ENCODE measurements at regions not wholly inside any gene's neighbourhood (a gene's known extent, or its start where the extent isn't known, plus 50 kb on each side); places are given as distances from the start of the nearest gene placed in this dataset.

DNA sequence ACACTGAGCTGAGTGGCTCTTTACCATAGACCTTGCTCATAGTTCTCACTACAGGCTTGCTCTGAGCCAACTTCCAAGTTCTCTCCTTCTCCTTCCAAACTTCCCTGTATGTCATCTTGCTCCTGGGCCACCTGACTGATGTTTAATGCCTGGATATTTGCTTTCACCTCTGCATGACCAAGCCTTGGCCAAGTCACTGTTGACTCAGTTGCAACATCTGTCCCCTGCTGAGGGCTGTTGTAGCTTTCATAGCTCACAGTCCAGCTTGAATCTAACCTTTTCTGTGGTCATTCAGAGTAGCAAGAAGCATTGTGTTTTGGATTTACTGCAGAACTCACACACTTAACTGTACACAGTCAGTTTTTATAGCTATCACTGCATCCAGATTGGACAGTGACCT is 171.8 kb upstream of the ROPN1 start:
- TF ChIP-seq, protein P1, sequence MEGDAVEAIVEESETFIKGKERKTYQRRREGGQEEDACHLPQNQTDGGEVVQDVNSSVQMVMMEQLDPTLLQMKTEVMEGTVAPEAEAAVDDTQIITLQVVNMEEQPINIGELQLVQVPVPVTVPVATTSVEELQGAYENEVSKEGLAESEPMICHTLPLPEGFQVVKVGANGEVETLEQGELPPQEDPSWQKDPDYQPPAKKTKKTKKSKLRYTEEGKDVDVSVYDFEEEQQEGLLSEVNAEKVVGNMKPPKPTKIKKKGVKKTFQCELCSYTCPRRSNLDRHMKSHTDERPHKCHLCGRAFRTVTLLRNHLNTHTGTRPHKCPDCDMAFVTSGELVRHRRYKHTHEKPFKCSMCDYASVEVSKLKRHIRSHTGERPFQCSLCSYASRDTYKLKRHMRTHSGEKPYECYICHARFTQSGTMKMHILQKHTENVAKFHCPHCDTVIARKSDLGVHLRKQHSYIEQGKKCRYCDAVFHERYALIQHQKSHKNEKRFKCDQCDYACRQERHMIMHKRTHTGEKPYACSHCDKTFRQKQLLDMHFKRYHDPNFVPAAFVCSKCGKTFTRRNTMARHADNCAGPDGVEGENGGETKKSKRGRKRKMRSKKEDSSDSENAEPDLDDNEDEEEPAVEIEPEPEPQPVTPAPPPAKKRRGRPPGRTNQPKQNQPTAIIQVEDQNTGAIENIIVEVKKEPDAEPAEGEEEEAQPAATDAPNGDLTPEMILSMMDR (IDR thresholded peaks at IDR 0.05; ENCODE audit: low read length): no peak
- no peak for TF ChIP-seq EZH2 (IDR thresholded peaks at IDR 0.05; ENCODE audit: borderline replicate concordance, low read length)
